Loucy (cell line): ENCODE measurements at regions not wholly inside any gene's neighbourhood (a gene's known extent, or its start where the extent isn't known, plus 50 kb on each side); places are given as distances from the start of the nearest gene placed in this dataset.

Experiments used
- H2AFZ ChIP-seq: fragments of 200-600 bp; sonication (generic); 2 replicates; pipeline ENCODE4 v1.6.0; 2016; ENCODE audit warnings: antibody characterized with exemption, mild to moderate bottlenecking, low read length, moderate library complexity
- H3F3A ChIP-seq: fragments of 200-600 bp; 2 replicates; pipeline ENCODE4 v1.6.0; 2016; ENCODE audit warnings: antibody characterized with exemption, low read depth, mild to moderate bottlenecking
- H3K27me3 ChIP-seq: fragments of 200-600 bp; sonication (generic); 2 replicates; pipeline ENCODE4 v1.6.1; 2014; ENCODE audit warnings: low read length, mild to moderate bottlenecking; ENCODE audit not compliant: insufficient read depth, poor library complexity, severe bottlenecking
- H3K36me3 ChIP-seq: fragments of 200-600 bp; sonication (generic); 2 replicates; pipeline ENCODE4 v1.6.1; 2016; ENCODE audit warnings: low read length; ENCODE audit not compliant: insufficient read depth
- H3K4me1 ChIP-seq: fragments of 200-600 bp; sonication (generic); 2 replicates; pipeline ENCODE4 v1.5.1; 2014; ENCODE audit warnings: low read length, mild to moderate bottlenecking; ENCODE audit not compliant: insufficient read depth, poor library complexity, severe bottlenecking
- H3K4me2 ChIP-seq: fragments of 200-600 bp; sonication (generic); 2 replicates; pipeline ENCODE4 v1.6.0; 2014; ENCODE audit warnings: antibody characterized with exemption, low read length, low read depth, mild to moderate bottlenecking; ENCODE audit not compliant: poor library complexity, severe bottlenecking
- H3K4me3 ChIP-seq: fragments of 200-600 bp; sonication (generic); 2 replicates; pipeline ENCODE4 v1.5.1; 2014; ENCODE audit warnings: low read length, mild to moderate bottlenecking, mixed read lengths; ENCODE audit not compliant: poor library complexity, severe bottlenecking
- H3K79me2 ChIP-seq: fragments of 200-600 bp; sonication (generic); 2 replicates; pipeline ENCODE4 v1.6.1; 2014; ENCODE audit warnings: low read length; ENCODE audit not compliant: insufficient read depth
- H3K9ac ChIP-seq: fragments of 200-600 bp; sonication (generic); 2 replicates; pipeline ENCODE4 v1.6.0; 2014; ENCODE audit warnings: mild to moderate bottlenecking, low read depth, low read length, moderate library complexity; ENCODE audit not compliant: poor library complexity, severe bottlenecking
- H3K9me2 ChIP-seq: fragments of 200-600 bp; sonication (generic); replicated peaks from 2 replicates; pipeline ENCODE4 v1.6.1; 2016; ENCODE audit warnings: low read depth, low read length, mixed read lengths
- H3K9me3 ChIP-seq: fragments of 200-600 bp; sonication (generic); 2 replicates; pipeline ENCODE4 v1.6.1; 2014; ENCODE audit warnings: mild to moderate bottlenecking, antibody characterized with exemption, low read length, low read depth; ENCODE audit not compliant: insufficient read depth
- H4K20me1 ChIP-seq: fragments of 200-600 bp; sonication (generic); 2 replicates; pipeline ENCODE4 v1.6.0; 2014; ENCODE audit warnings: antibody characterized with exemption, low read length, mild to moderate bottlenecking; ENCODE audit not compliant: insufficient read depth, poor library complexity, severe bottlenecking
- CTCF ChIP-seq: fragments of 200-600 bp; sonication (generic); conservative IDR thresholded peaks from 2 replicates; pipeline ENCODE4 v1.5.1; 2014; ENCODE audit warnings: mild to moderate bottlenecking, antibody characterized with exemption, low read length
- EZH2phosphoT487 ChIP-seq: fragments of 200-600 bp; IDR thresholded peaks from 2 replicates; pipeline ENCODE4 v1.6.1; 2018; ENCODE audit warnings: antibody characterized with exemption, mild to moderate bottlenecking, moderate library complexity, borderline replicate concordance

DNA sequence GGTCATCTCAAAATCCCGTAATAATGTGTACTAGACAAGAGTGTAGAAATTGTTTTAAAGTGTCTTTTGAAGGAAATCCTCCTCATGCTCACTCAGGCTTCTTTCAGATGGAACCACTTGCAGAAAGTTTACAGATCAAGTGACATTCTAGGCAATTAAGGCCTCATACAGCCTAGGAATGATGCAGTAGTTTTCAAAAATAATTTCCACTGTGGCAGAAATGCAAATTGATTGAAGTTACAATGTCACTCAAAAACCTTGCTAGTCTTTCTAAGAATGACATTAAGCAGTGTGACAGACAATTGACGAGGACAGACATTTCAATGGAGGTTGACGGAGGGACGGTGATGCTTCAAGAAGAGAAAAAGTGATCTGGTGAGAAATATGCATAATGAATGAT, 53.5 kb upstream of the CDH8 start:
- Histone ChIP-seq H3K9me3 (no peaks in the 10 kb centered on the region), H3K4me2 (no peak overlapping the region), H3F3A (no peaks in the 10 kb centered on the region), H2AFZ (no peak overlapping the region), H3K27me3 (no peaks in the 10 kb centered on the region), H3K79me2 (no peaks in the 10 kb centered on the region), H3K4me1 (no peaks in the 10 kb centered on the region), H3K9ac (no peak overlapping the region), H3K9me2 (no peaks in the 10 kb centered on the region), H3K36me3 (no peaks in the 10 kb centered on the region), H3K4me3 (no peak overlapping the region), H4K20me1 (no peaks in the 10 kb centered on the region)
- no peak for TF ChIP-seq EZH2phosphoT487
- TF ChIP-seq CTCF = no peak

- Histone ChIP-seq H3K4me1 (no peaks in the 10 kb centered on the region), H3K9ac (no peak overlapping the region), H3K4me2 (no peak overlapping the region), H3F3A (no peaks in the 10 kb centered on the region), H2AFZ (no peak overlapping the region), H3K27me3 (no peaks in the 10 kb centered on the region), H3K4me3 (no peak overlapping the region), H3K9me2 (no peaks in the 10 kb centered on the region), H3K9me3 (no peaks in the 10 kb centered on the region), H3K79me2 (no peaks in the 10 kb centered on the region), H4K20me1 (no peaks in the 10 kb centered on the region), H3K36me3 (no peaks in the 10 kb centered on the region)
- TF ChIP-seq CTCF (no peak), EZH2phosphoT487 (no peak)
These were observed 52.6 kb upstream of the CDH8 start for GRCh38 chr16:62088731-62089410.
